ENCODE measurements at regions not wholly inside any gene's neighbourhood (a gene's known extent, or its start where the extent isn't known, plus 50 kb on each side); places are given as distances from the start of the nearest gene placed in this dataset.
"Not testable (repeated sequence)": the region's sequence is repeated elsewhere in the genome, so short reads cannot be mapped to it uniquely, and the experiment has no call there.

- peaks cover 15% of the 10 kb centered on the region for H3K9me3 Mint-ChIP-seq (ENCODE audit: unreplicated experiment)
These were observed 116.1 kb upstream of the GJE1 start for GRCh38 chr6:142016666-142017065.

GRCh38 chr6:142015463-142015862 is 117.3 kb upstream of the GJE1 start:
- H3K4me3 Mint-ChIP-seq (ENCODE audit: unreplicated experiment); CTCF ChIA-PET; BruUV-seq (replicated peaks); H3K36me3 Mint-ChIP-seq (ENCODE audit: insufficient read depth, unreplicated experiment); H3K27me3 ChIP-seq (replicated peaks; ENCODE audit: control insufficient read depth, insufficient read depth, low read length); H3K9me3 ChIP-seq; DNase-seq; H3K27me3 Mint-ChIP-seq (ENCODE audit: insufficient read depth, unreplicated experiment); H3K36me3 ChIP-seq (ENCODE audit: control insufficient read depth, insufficient read depth, low read length); POLR2A ChIA-PET; H3K4me3 ChIP-seq (ENCODE audit: low read depth, low read length): not testable (repeated sequence)
- peaks cover 20% of the 10 kb centered on the region for H3K4me1 ChIP-seq
- peaks cover 15% of the 10 kb centered on the region for H3K9me3 Mint-ChIP-seq (ENCODE audit: unreplicated experiment)
- peak overlapping the region; percentile 45 for H3K27ac Mint-ChIP-seq (ENCODE audit: unreplicated experiment)
- intact Hi-C loops (cut with micrococcal nuclease; ENCODE audit: unreplicated experiment) = loop anchor here (1.0 kb wide), 1 partner anchor 11 kb away; no protein-coding TSS in a partner anchor
- peaks cover 32% of the 10 kb centered on the region for H3K4me1 Mint-ChIP-seq (ENCODE audit: low read depth, unreplicated experiment)

More at GRCh38 chr6:142016666-142017065, 116.1 kb upstream of the GJE1 start:
- peaks cover 35% of the 10 kb centered on the region for H3K4me1 Mint-ChIP-seq (ENCODE audit: low read depth, unreplicated experiment)
- peaks cover 21% of the 10 kb centered on the region for H3K4me1 ChIP-seq
- H3K9me3 ChIP-seq; intact Hi-C loops (cut with micrococcal nuclease; ENCODE audit: unreplicated experiment); H3K27me3 ChIP-seq (replicated peaks; ENCODE audit: control insufficient read depth, insufficient read depth, low read length); CTCF ChIA-PET; H3K4me3 ChIP-seq (ENCODE audit: low read depth, low read length); H3K36me3 ChIP-seq (ENCODE audit: control insufficient read depth, insufficient read depth, low read length); H3K27me3 Mint-ChIP-seq (ENCODE audit: insufficient read depth, unreplicated experiment); H3K4me3 Mint-ChIP-seq (ENCODE audit: unreplicated experiment); DNase-seq; H3K36me3 Mint-ChIP-seq (ENCODE audit: insufficient read depth, unreplicated experiment); POLR2A ChIA-PET; H3K27ac Mint-ChIP-seq (ENCODE audit: unreplicated experiment); BruUV-seq (replicated peaks): not testable (repeated sequence)

- Mint-ChIP-seq H3K27me3 (ENCODE audit: insufficient read depth, unreplicated experiment) (no peaks in the 10 kb centered on the region), H3K4me1 (ENCODE audit: low read depth, unreplicated experiment) (peaks cover 30% of the 10 kb centered on the region), H3K4me3 (ENCODE audit: unreplicated experiment) (peak overlapping the region; percentile 38), H3K9me3 (ENCODE audit: unreplicated experiment) (peaks cover 15% of the 10 kb centered on the region), H3K36me3 (ENCODE audit: insufficient read depth, unreplicated experiment) (no peaks in the 10 kb centered on the region), H3K27ac (ENCODE audit: unreplicated experiment) (peak overlapping the region; percentile 45)
- Histone ChIP-seq H3K9me3 (no peaks in the 10 kb centered on the region), H3K4me1 (peaks cover 25% of the 10 kb centered on the region), H3K36me3 (ENCODE audit: control insufficient read depth, insufficient read depth, low read length) (no peaks in the 10 kb centered on the region), H3K4me3 (ENCODE audit: low read depth, low read length) (no peak overlapping the region), H3K27me3 (replicated peaks; ENCODE audit: control insufficient read depth, insufficient read depth, low read length) (no peaks in the 10 kb centered on the region)
- no peak for DNase-seq
- no TSS peak for BruUV-seq (replicated peaks)
- CTCF ChIA-PET = interaction anchor here (0.6 kb wide), 1 partner anchor 254 kb away, joined by 3 read pairs; no protein-coding TSS in a partner anchor
- TF ChIP-seq CTCF (IDR thresholded peaks at IDR 0.05; ENCODE audit: insufficient read depth in 1 of 2, low read depth in 1 of 2, low read length in 1 of 2, severe bottlenecking in 1 of 2, unreplicated experiment in 1 of 2) = no peak
- intact Hi-C loops (cut with micrococcal nuclease; ENCODE audit: unreplicated experiment) = loop anchor here (1.0 kb wide), 1 partner anchor 11 kb away; no protein-coding TSS in a partner anchor
- POLR2A ChIA-PET = no interaction called here
These were observed 117.7 kb upstream of the GJE1 start for GRCh38 chr6:142015011-142015410.

- H3K27ac Mint-ChIP-seq (ENCODE audit: unreplicated experiment) = peak overlapping the region; percentile 45
- no peak for TF ChIP-seq CTCF (IDR thresholded peaks at IDR 0.05; ENCODE audit: insufficient read depth in 1 of 2, low read depth in 1 of 2, low read length in 1 of 2, severe bottlenecking in 1 of 2, unreplicated experiment in 1 of 2)
- Histone ChIP-seq H3K4me3 (ENCODE audit: low read depth, low read length) (no peak overlapping the region), H3K27me3 (replicated peaks; ENCODE audit: control insufficient read depth, insufficient read depth, low read length) (no peaks in the 10 kb centered on the region), H3K36me3 (ENCODE audit: control insufficient read depth, insufficient read depth, low read length) (no peaks in the 10 kb centered on the region), H3K4me1 (peaks cover 30% of the 10 kb centered on the region), H3K9me3 (no peaks in the 10 kb centered on the region)
- no peak for DNase-seq
- no peaks in the 10 kb centered on the region for H3K36me3 Mint-ChIP-seq (ENCODE audit: insufficient read depth, unreplicated experiment)
- peak overlapping the region; percentile 38 for H3K4me3 Mint-ChIP-seq (ENCODE audit: unreplicated experiment)
- H3K27me3 Mint-ChIP-seq (ENCODE audit: insufficient read depth, unreplicated experiment) = no peaks in the 10 kb centered on the region
- ChIA-PET CTCF (interaction anchor here (0.6 kb wide), 1 partner anchor 253 kb away, joined by 3 read pairs; no protein-coding TSS in a partner anchor), POLR2A (no interaction called here)
- intact Hi-C loops (cut with micrococcal nuclease; ENCODE audit: unreplicated experiment) = no loop called here
- peaks cover 31% of the 10 kb centered on the region for H3K4me1 Mint-ChIP-seq (ENCODE audit: low read depth, unreplicated experiment)
- BruUV-seq (replicated peaks) = no TSS peak
- H3K9me3 Mint-ChIP-seq (ENCODE audit: unreplicated experiment) = peaks cover 14% of the 10 kb centered on the region
These were observed 118.2 kb upstream of the GJE1 start for GRCh38 chr6:142014515-142014914.
